ENCODE measurements at regions not wholly inside any gene's neighbourhood (a gene's known extent, or its start where the extent isn't known, plus 50 kb on each side); places are given as distances from the start of the nearest gene placed in this dataset.

GRCh38 chr5:89299998-89300397 lies 417.0 kb upstream of the MEF2C start:
- no peak overlapping the region for H2BK5ac ChIP-seq (ENCODE audit: low read depth, low read length, poor library complexity, severe bottlenecking)
- no peak overlapping the region for H4K91ac ChIP-seq (ENCODE audit: insufficient read depth, low read depth, low read length)
- H3K4me3 ChIP-seq (ENCODE audit: insufficient read depth, low read depth, low read length): no peak overlapping the region
- no peaks in the 10 kb centered on the region for H3K9me1 ChIP-seq (ENCODE audit: insufficient read depth, low read length)
- H4K8ac ChIP-seq (ENCODE audit: low read depth in 2 of 2, low read length in 2 of 2): no peak overlapping the region
- no peak overlapping the region for H2BK15ac ChIP-seq (ENCODE audit: low read depth, low read length)
- no peak overlapping the region for H3K23ac ChIP-seq (ENCODE audit: low read depth, low read length)
- H3K79me1 ChIP-seq (ENCODE audit: low read depth in 1 of 2, low read length in 2 of 2): no peaks in the 10 kb centered on the region
- no peaks in the 10 kb centered on the region for H3K4me1 ChIP-seq (ENCODE audit: control insufficient read depth, insufficient read depth, low read length)
- H4K20me1 ChIP-seq (ENCODE audit: insufficient read depth, low read length): no peaks in the 10 kb centered on the region
- no peak overlapping the region for H3K4ac ChIP-seq (ENCODE audit: low read depth, low read length)
- dilution Hi-C loops (cut with HindIII; ENCODE audit: low sequenced_read_pairs, unreplicated experiment): no loop called here
- no peak overlapping the region for H3K4me2 ChIP-seq (ENCODE audit: low read depth, low read length)
- WGBS, 2 experiments (ENCODE audit: extremely low coverage in 2 of 2, insufficient read length in 1 of 2): no CpG with 5 or more reads among the region's 2 CpGs
- no peak overlapping the region for H2BK120ac ChIP-seq (ENCODE audit: low read depth, low read length)
- intact Hi-C loops (cut with micrococcal nuclease): no loop called here
- H3K27ac ChIP-seq (ENCODE audit: insufficient read depth, low read length): no peak overlapping the region
- no peak overlapping the region for H2AFZ ChIP-seq (replicated peaks; ENCODE audit: low read length, poor library complexity)
- in situ Hi-C loops (cut with MboI; ENCODE audit: low sequenced_read_pairs): no loop called here
- no peak for TF ChIP-seq USF2 (IDR thresholded peaks at IDR 0.05; ENCODE audit: low read depth, low read length)
- no peak for TF ChIP-seq POLR2A (IDR thresholded peaks at IDR 0.05; ENCODE audit: low read depth, low read length)
- TF ChIP-seq RCOR1 (IDR thresholded peaks at IDR 0.05; ENCODE audit: insufficient replicate concordance, low read length): no peak
- TF ChIP-seq MAZ (IDR thresholded peaks at IDR 0.05; ENCODE audit: borderline replicate concordance, low read depth, low read length): no peak
- no peak for TF ChIP-seq FOS (IDR thresholded peaks at IDR 0.05; ENCODE audit: low read depth, low read length)
- TF ChIP-seq MXI1 (IDR thresholded peaks at IDR 0.05; ENCODE audit: borderline replicate concordance, low read depth, low read length): no peak
- TF ChIP-seq SMC3 (IDR thresholded peaks at IDR 0.05; ENCODE audit: low read depth, low read length): no peak
- TF ChIP-seq ELK1 (IDR thresholded peaks at IDR 0.05; ENCODE audit: borderline replicate concordance, low read depth, low read length): no peak
- TF ChIP-seq CEBPB (IDR thresholded peaks at IDR 0.05; ENCODE audit: low read depth, low read length): no peak
- no peak for TF ChIP-seq RAD21 (IDR thresholded peaks at IDR 0.05; ENCODE audit: low read length)
- TF ChIP-seq CTCF (conservative IDR thresholded peaks at IDR 0.05; ENCODE audit: low read depth, low read length): no peak
- no peak for TF ChIP-seq RFX5 (IDR thresholded peaks at IDR 0.05; ENCODE audit: low read depth, low read length)
- TF ChIP-seq MAFK (IDR thresholded peaks at IDR 0.05; ENCODE audit: low read depth, low read length): no peak
- TF ChIP-seq CHD1 (IDR thresholded peaks at IDR 0.05; ENCODE audit: low read depth, low read length): no peak
- TF ChIP-seq BHLHE40 (IDR thresholded peaks at IDR 0.05; ENCODE audit: low read depth, low read length): no peak
- TF ChIP-seq NFE2L2 (IDR thresholded peaks at IDR 0.05; ENCODE audit: low read depth, low read length): no peak
- no peak overlapping the region for H3K9ac ChIP-seq (ENCODE audit: low read depth, low read length)
- ATAC-seq (ENCODE audit: low read depth) (no peak), DNase-seq (no peak)
- ChIA-PET POLR2A (ENCODE audit: unreplicated experiment) (no interaction called here), CTCF (no interaction called here)
- H2AK5ac ChIP-seq (ENCODE audit: low read depth, low read length): no peak overlapping the region
- H3K56ac ChIP-seq (ENCODE audit: extremely low read depth, insufficient read depth, low read length): no peak overlapping the region
- no peak overlapping the region for H4K5ac ChIP-seq (ENCODE audit: low read depth, low read length)
- no peak overlapping the region for H2AK9ac ChIP-seq (replicated peaks; ENCODE audit: low read depth, low read length, poor library complexity)
- no peak overlapping the region for H3K18ac ChIP-seq (ENCODE audit: low read depth, low read length)
- H3K36me3 ChIP-seq (ENCODE audit: control insufficient read depth, insufficient read depth, low read length): no peaks in the 10 kb centered on the region
- H3K9me3 ChIP-seq (ENCODE audit: control insufficient read depth, insufficient read depth, low read length): no peaks in the 10 kb centered on the region
- BruUV-seq (replicated peaks): no TSS peak
- H2BK20ac ChIP-seq (ENCODE audit: low read depth, low read length): no peak overlapping the region
- H3K27me3 ChIP-seq (ENCODE audit: control insufficient read depth, insufficient read depth, low read length): no peaks in the 10 kb centered on the region
- H3K14ac ChIP-seq (replicated peaks; ENCODE audit: low read depth, low read length): no peak overlapping the region
